ENCODE measurements at regions not wholly inside any gene's neighbourhood (a gene's known extent, or its start where the extent isn't known, plus 50 kb on each side); places are given as distances from the start of the nearest gene placed in this dataset.

- H3K27ac Mint-ChIP-seq: no peak overlapping the region
- H3K4me1 Mint-ChIP-seq: peaks cover 15% of the 10 kb centered on the region
- Histone ChIP-seq H3K4me3 (no peak overlapping the region), H3K36me3 (ENCODE audit: insufficient read depth) (no peaks in the 10 kb centered on the region), H3K27ac (ENCODE audit: low read depth) (no peak overlapping the region), H3K4me1 (ENCODE audit: insufficient read depth) (peaks cover 10% of the 10 kb centered on the region; the same call in 1 of the 2 replicates), H3K79me2 (replicated peaks; ENCODE audit: insufficient read depth) (no peaks in the 10 kb centered on the region), H2AFZ (no peak overlapping the region), H3K9me2 (ENCODE audit: insufficient read depth) (peaks cover 7% of the 10 kb centered on the region; the same call in 1 of the 2 replicates), H3K4me2 (no peak overlapping the region), H4K20me1 (replicated peaks; ENCODE audit: insufficient read depth) (no peaks in the 10 kb centered on the region), H3F3A (replicated peaks; ENCODE audit: low read depth) (no peaks in the 10 kb centered on the region), H3K27me3 (ENCODE audit: insufficient read depth) (no peaks in the 10 kb centered on the region)
- peaks cover 4% of the 10 kb centered on the region for H3K27me3 Mint-ChIP-seq (ENCODE audit: insufficient read depth, low read depth, poor library complexity)
- TF ChIP-seq JUNB (IDR thresholded peaks at IDR 0.05; ENCODE audit: unreplicated experiment) (no peak), REST (IDR thresholded peaks at IDR 0.05; ENCODE audit: unreplicated experiment) (no peak), EZH2phosphoT487 (IDR thresholded peaks at IDR 0.05; ENCODE audit: unreplicated experiment) (no peak), POLR2AphosphoS5 (IDR thresholded peaks at IDR 0.05; ENCODE audit: low read depth) (no peak), ETS1 (IDR thresholded peaks at IDR 0.05) (no peak), CTCF (conservative IDR thresholded peaks at IDR 0.05; ENCODE audit: low read depth in 2 of 2) (no peak), STAT1 (IDR thresholded peaks at IDR 0.05; ENCODE audit: unreplicated experiment) (no peak), EZH2 (IDR thresholded peaks at IDR 0.05; ENCODE audit: low read depth, unreplicated experiment) (no peak), CREB1 (CRISPR knock-in tag; IDR thresholded peaks at IDR 0.05; ENCODE audit: low read depth) (no peak), ZNF114 (CRISPR knock-in tag; IDR thresholded peaks at IDR 0.05) (no peak), ZNF462 (CRISPR knock-in tag; IDR thresholded peaks at IDR 0.05) (no peak), ZNF331 (CRISPR knock-in tag; IDR thresholded peaks at IDR 0.05; ENCODE audit: low read depth) (no peak), NANOG (IDR thresholded peaks at IDR 0.05; ENCODE audit: borderline replicate concordance) (no peak)
- H3K9me3 Mint-ChIP-seq: no peaks in the 10 kb centered on the region; the same call in 2 of the 3 replicates
- ATAC-seq (no peak), DNase-seq (ENCODE audit: low spot score) (no peak)
- no peaks in the 10 kb centered on the region for H3K36me3 Mint-ChIP-seq (ENCODE audit: low read depth)
- H3K4me3 Mint-ChIP-seq: no peak overlapping the region
These were observed 550.7 kb downstream of the INSC start for GRCh38 chr11:15665368-15665871.
